HL-60 (cell line): ENCODE measurements at regions not wholly inside any gene's neighbourhood (a gene's known extent, or its start where the extent isn't known, plus 50 kb on each side); places are given as distances from the start of the nearest gene placed in this dataset.

Experiments used
- DNase-seq, 2 experiments: peaks; one replicate each; pipeline ENCODE4 v3.0.0-alpha.2; 2010 to 2020; ENCODE audit warnings: low read depth in 1 of 2, low spot score in 1 of 2
- H3K27ac ChIP-seq: fragments of 250-450 bp; sonication (Bioruptor Pico); replicated peaks from 2 replicates; pipeline ENCODE4 v1.5.1; 2020; ENCODE audit warnings: mild to moderate bottlenecking, moderate library complexity
- H3K27me3 ChIP-seq: fragments of 250-450 bp; sonication (Bioruptor Pico); 2 replicates; pipeline ENCODE4 v1.5.1; 2021; ENCODE audit warnings: mild to moderate bottlenecking, moderate library complexity; ENCODE audit not compliant: insufficient read depth, poor library complexity, severe bottlenecking
- H3K4me3 ChIP-seq: replicated peaks from 2 replicates; pipeline ENCODE4 v1.5.1; 2011; ENCODE audit warnings: mild to moderate bottlenecking, control low read depth, low read length; ENCODE audit not compliant: insufficient read depth
- CTCF ChIP-seq: IDR thresholded peaks from one replicate; pipeline ENCODE4 v1.5.1; 2011; ENCODE audit warnings: low read length, control low read depth, inconsistent platforms; ENCODE audit not compliant: insufficient read depth
- GABPA ChIP-seq: IDR thresholded peaks from 2 replicates; pipeline ENCODE4 v1.6.1; 2012; ENCODE audit warnings: low read depth
- POLR2AphosphoS5 ChIP-seq: IDR thresholded peaks from 2 replicates; pipeline ENCODE4 v1.6.1; 2012; ENCODE audit warnings: low read depth
- REST ChIP-seq: IDR thresholded peaks from 2 replicates; pipeline ENCODE4 v1.6.1; 2012; ENCODE audit warnings: low read depth; ENCODE audit not compliant: insufficient replicate concordance
- SPI1 ChIP-seq: IDR thresholded peaks from 2 replicates; pipeline ENCODE4 v1.6.1; 2012; ENCODE audit warnings: low read depth, mild to moderate bottlenecking, borderline replicate concordance

GRCh38 chr10:78703593-78703992 lies 365.2 kb upstream of the ZMIZ1 start:
- no peak for TF ChIP-seq SPI1
- no peak for TF ChIP-seq POLR2AphosphoS5
- TF ChIP-seq CTCF, result no peak
- no peak for TF ChIP-seq GABPA
- no peak for TF ChIP-seq REST
- no peak for DNase-seq
- H3K27ac ChIP-seq, result no peak overlapping the region
- H3K4me3 ChIP-seq, result no peak overlapping the region
- no peaks in the 10 kb centered on the region for H3K27me3 ChIP-seq

GRCh38 chr10:78706256-78706655 lies 362.5 kb upstream of the ZMIZ1 start:
- TF ChIP-seq REST (no peak), CTCF (no peak), SPI1 (no peak), POLR2AphosphoS5 (no peak), GABPA (no peak)
- Histone ChIP-seq H3K27ac (no peak overlapping the region), H3K4me3 (no peak overlapping the region), H3K27me3 (no peaks in the 10 kb centered on the region)
- no peak for DNase-seq

GRCh38 chr10:78706726-78707540 lies 361.8 kb upstream of the ZMIZ1 start:
- DNase-seq, result no peak
- TF ChIP-seq CTCF (no peak), SPI1 (no peak), REST (no peak), POLR2AphosphoS5 (no peak), GABPA (no peak)
- Histone ChIP-seq H3K27ac (no peak overlapping the region), H3K27me3 (no peaks in the 10 kb centered on the region), H3K4me3 (no peak overlapping the region)
